ENCODE measurements at regions not wholly inside any gene's neighbourhood (a gene's known extent, or its start where the extent isn't known, plus 50 kb on each side); places are given as distances from the start of the nearest gene placed in this dataset.

DNA sequence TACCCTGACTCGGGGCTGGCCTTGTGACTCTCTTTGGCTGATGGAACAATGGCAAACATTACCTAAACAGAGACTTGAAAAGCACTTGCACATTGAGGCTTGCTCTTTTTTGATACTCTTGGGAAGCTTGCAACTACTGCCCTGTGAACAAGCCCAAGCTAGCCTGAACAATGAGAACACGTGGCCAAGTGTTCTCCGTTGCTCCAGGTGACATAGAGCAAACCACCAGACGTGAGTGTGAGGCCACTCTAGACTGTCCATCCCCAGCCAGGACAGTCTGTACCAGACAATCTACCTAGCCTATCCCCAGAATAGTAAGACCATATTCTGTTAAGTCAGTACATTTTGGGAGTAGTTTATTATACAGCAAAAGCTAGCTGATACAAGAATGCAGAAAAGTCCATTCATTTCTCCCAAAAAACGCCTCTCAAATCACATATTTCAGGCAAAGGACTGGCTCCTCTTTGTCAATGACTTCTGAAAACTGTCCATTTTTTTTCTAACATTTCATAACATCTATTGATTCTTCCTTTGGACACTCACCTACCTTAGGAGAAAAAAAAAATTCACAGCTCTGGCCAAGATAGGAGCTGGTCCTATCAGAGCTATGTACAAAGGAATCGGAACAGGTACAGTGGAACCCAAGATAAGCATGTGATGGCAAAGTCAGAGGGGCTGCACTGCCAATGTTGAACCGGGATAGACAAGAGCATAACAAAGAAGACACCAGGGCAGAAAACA lies 142.1 kb upstream of the PKDCC start:
- H3K27me3 ChIP-seq (ENCODE audit: insufficient read depth in 3 of 3, low read length in 2 of 3), result no peaks in the 10 kb centered on the region
- H3K27ac ChIP-seq, result no peak overlapping the region
- ATAC-seq (no peak), DNase-seq (no peak)
- TF ChIP-seq, protein P1, sequence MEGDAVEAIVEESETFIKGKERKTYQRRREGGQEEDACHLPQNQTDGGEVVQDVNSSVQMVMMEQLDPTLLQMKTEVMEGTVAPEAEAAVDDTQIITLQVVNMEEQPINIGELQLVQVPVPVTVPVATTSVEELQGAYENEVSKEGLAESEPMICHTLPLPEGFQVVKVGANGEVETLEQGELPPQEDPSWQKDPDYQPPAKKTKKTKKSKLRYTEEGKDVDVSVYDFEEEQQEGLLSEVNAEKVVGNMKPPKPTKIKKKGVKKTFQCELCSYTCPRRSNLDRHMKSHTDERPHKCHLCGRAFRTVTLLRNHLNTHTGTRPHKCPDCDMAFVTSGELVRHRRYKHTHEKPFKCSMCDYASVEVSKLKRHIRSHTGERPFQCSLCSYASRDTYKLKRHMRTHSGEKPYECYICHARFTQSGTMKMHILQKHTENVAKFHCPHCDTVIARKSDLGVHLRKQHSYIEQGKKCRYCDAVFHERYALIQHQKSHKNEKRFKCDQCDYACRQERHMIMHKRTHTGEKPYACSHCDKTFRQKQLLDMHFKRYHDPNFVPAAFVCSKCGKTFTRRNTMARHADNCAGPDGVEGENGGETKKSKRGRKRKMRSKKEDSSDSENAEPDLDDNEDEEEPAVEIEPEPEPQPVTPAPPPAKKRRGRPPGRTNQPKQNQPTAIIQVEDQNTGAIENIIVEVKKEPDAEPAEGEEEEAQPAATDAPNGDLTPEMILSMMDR (IDR thresholded peaks at IDR 0.05), result no peak
- H3K9me3 ChIP-seq, result no peaks in the 10 kb centered on the region
- H3K36me3 ChIP-seq (ENCODE audit: insufficient read depth in 1 of 2, low read depth in 1 of 2), result no peaks in the 10 kb centered on the region
- intact Hi-C loops (cut with DNase I), result no loop called here
- H3K4me1 ChIP-seq, result no peaks in the 10 kb centered on the region
- H3K4me3 ChIP-seq, result no peak overlapping the region
- 71 to 79% (median 71%) methylated on average over 7 of the region's 7 CpGs for WGBS, 3 donors

DNA sequence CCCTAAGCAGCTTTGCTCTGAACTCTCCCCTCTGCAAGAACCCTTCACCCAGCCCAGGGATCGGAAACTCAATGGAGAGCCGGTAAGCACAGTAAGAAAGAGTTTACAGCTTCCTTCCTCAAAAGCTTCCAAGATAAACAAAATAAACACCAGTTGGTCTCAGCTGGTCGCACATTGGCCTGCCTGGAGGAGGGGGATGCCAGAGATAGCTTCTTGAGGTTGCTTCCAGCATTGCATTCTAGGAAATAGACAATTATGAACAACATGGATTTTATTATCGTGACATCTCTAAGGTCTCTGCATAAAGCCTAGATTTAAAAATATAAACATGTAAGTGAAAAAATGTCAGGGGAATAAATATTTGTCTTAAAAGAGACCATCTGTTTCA lies 141.5 kb upstream of the PKDCC start:
- H3K27me3 ChIP-seq (ENCODE audit: insufficient read depth in 3 of 3, low read length in 2 of 3), result no peaks in the 10 kb centered on the region
- TF ChIP-seq, protein P1 (IDR thresholded peaks at IDR 0.05), result no peak
- no peak for ATAC-seq
- no peaks in the 10 kb centered on the region for H3K36me3 ChIP-seq (ENCODE audit: insufficient read depth in 1 of 2, low read depth in 1 of 2)
- H3K4me1 ChIP-seq, result no peaks in the 10 kb centered on the region
- H3K4me3 ChIP-seq, result no peak overlapping the region
- intact Hi-C loops (cut with DNase I), result no loop called here
- no peaks in the 10 kb centered on the region for H3K9me3 ChIP-seq
- H3K27ac ChIP-seq, result no peak overlapping the region
- no peak for DNase-seq
- whole genome bisulfite sequencing, 3 donors, result 44 to 62% (median 53%) methylated on average over 4 of the region's 4 CpGs

DNA sequence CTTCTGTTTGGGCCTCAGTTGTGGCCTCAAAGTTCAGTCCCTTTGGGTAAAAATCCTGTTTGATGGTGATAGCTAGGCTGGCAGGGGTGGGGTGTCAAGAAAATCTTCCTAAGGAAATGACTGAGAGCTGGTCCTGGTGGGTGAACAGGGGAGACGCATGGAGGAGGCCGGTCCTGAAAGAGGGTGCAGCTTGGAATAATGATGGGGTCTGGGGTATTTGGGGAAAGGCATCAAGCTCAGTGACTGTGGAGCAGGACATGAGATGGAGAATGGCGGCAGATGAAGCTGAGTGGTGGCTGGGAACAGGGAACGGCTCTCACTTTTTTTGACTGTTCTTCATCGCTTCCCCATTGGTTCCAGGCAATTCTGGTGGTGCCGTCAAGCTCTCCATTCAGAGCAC lies 140.7 kb upstream of the PKDCC start:
- intact Hi-C loops (cut with DNase I), result no loop called here
- no peak for DNase-seq
- Histone ChIP-seq H3K9me3 (no peaks in the 10 kb centered on the region), H3K4me3 (no peak overlapping the region), H3K36me3 (ENCODE audit: insufficient read depth in 1 of 2, low read depth in 1 of 2) (no peaks in the 10 kb centered on the region), H3K4me1 (peaks cover 6% of the 10 kb centered on the region), H3K27me3 (ENCODE audit: insufficient read depth in 3 of 3, low read length in 2 of 3) (no peaks in the 10 kb centered on the region), H3K27ac (no peak overlapping the region)
- ATAC-seq, result no peak
- WGBS, 3 donors, result 97 to 98% (median 98%) methylated on average over 6 of the region's 6 CpGs
- TF ChIP-seq, protein P1 (IDR thresholded peaks at IDR 0.05), result no peak

DNA sequence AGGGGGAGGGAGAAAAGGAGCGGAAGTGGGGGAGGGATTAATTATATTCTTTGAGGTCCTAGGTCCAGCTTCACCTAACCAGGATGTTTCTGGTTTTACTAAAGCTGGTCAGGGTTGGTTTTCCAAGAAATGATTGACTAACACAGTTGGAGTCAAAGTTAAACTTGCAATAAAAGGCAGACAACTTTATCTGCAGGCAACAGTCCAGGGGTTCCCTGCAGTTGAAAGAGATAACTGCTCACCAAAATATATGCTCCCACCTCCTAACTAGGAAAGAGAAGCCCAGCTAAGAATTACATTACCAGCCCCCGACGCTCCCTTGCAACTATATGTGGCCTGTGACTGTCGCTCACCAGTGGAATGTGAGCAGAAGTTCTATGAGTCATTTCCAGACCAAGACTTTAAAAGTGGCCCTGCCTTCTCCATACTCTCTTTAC lies 140.0 kb upstream of the PKDCC start:
- no peaks in the 10 kb centered on the region for H3K36me3 ChIP-seq (ENCODE audit: insufficient read depth in 1 of 2, low read depth in 1 of 2)
- ATAC-seq (peak; percentile 69 to 88 (median 83)), DNase-seq (no peak)
- H3K27me3 ChIP-seq (ENCODE audit: insufficient read depth in 3 of 3, low read length in 2 of 3), result no peaks in the 10 kb centered on the region
- H3K27ac ChIP-seq, result no peak overlapping the region
- TF ChIP-seq, protein P1 (IDR thresholded peaks at IDR 0.05), result no peak
- intact Hi-C loops (cut with DNase I), result no loop called here
- H3K9me3 ChIP-seq, result no peaks in the 10 kb centered on the region
- H3K4me1 ChIP-seq, result peaks cover 13% of the 10 kb centered on the region
- H3K4me3 ChIP-seq, result no peak overlapping the region
- 47 to 75% (median 57%) methylated on average over 4 of the region's 4 CpGs for WGBS, 3 donors

DNA sequence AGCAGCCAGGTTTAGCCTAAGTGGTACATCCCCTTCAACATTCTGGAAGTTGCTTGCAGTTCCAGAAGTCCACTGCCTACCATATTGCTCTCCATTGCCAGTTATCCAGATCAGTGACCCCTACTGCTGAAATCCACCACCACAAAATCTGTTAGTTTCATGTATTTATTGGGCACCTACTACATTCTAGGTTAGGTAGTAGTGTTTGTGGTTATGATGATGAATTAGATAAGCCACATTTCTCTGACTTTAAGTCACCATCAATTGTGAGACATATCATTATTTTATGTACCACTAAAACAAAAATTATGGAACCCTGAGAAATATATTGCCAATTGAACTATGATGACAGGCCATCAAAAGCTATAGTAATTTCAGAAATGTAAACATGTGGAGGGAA lies 139.5 kb upstream of the PKDCC start:
- Histone ChIP-seq H3K27me3 (ENCODE audit: insufficient read depth in 3 of 3, low read length in 2 of 3) (no peaks in the 10 kb centered on the region), H3K4me1 (peaks cover 14% of the 10 kb centered on the region), H3K9me3 (no peaks in the 10 kb centered on the region), H3K4me3 (no peak overlapping the region), H3K27ac (no peak overlapping the region), H3K36me3 (ENCODE audit: insufficient read depth in 1 of 2, low read depth in 1 of 2) (no peaks in the 10 kb centered on the region)
- DNase-seq (no peak), ATAC-seq (no peak)
- TF ChIP-seq, protein P1 (IDR thresholded peaks at IDR 0.05), result no peak
- intact Hi-C loops (cut with DNase I), result no loop called here
